ENCODE measurements at regions not wholly inside any gene's neighbourhood (a gene's known extent, or its start where the extent isn't known, plus 50 kb on each side); places are given as distances from the start of the nearest gene placed in this dataset.

- Histone ChIP-seq H4K8ac (ENCODE audit: extremely low read depth, insufficient read depth, low read length) (no peak overlapping the region), H3K14ac (ENCODE audit: insufficient read length) (no peak overlapping the region), H2BK5ac (ENCODE audit: low read depth, low read length) (no peak overlapping the region), H2AFZ (ENCODE audit: low read length) (no peak overlapping the region), H4K5ac (ENCODE audit: insufficient read length, low read depth, low read length) (no peak overlapping the region), H2AK5ac (ENCODE audit: low read depth, low read length) (no peak overlapping the region), H3K36me3 (ENCODE audit: control insufficient read depth in 2 of 4, insufficient read depth in 4 of 4, low read length in 3 of 4) (no peaks in the 10 kb centered on the region), H3K79me2 (ENCODE audit: control insufficient read depth in 1 of 2, insufficient read depth in 2 of 2, low read length in 2 of 2) (no peaks in the 10 kb centered on the region), H2BK15ac (ENCODE audit: low read length) (no peak overlapping the region), H4K91ac (replicated peaks; ENCODE audit: insufficient read length, low read length) (no peak overlapping the region), H2BK20ac (ENCODE audit: low read length) (no peak overlapping the region), H3K9me3 (ENCODE audit: insufficient read depth in 2 of 2, low read depth in 1 of 2, low read length in 1 of 2) (no peaks in the 10 kb centered on the region), H3K9ac (replicated peaks in 1 of 4; ENCODE audit: extremely low read depth in 1 of 4, low read depth in 3 of 4, low read length in 3 of 4) (no peak overlapping the region), H3K4ac (replicated peaks; ENCODE audit: insufficient read length, low read depth, low read length) (no peak overlapping the region), H3K23me2 (ENCODE audit: low read depth, low read length) (no peaks in the 10 kb centered on the region), H3K23ac (ENCODE audit: insufficient read length) (no peak overlapping the region), H2BK120ac (replicated peaks; ENCODE audit: low read depth, low read length) (no peak overlapping the region), H3K4me3 (ENCODE audit: extremely low read depth in 1 of 4, insufficient read depth in 2 of 4, low read depth in 3 of 4, low read length in 4 of 4) (no peak overlapping the region), H3K27me3 (replicated peaks in 1 of 4; ENCODE audit: control insufficient read depth in 3 of 4, extremely low read depth in 1 of 4, insufficient read depth in 3 of 4, low read length in 3 of 4) (no peaks in the 10 kb centered on the region), H3K79me1 (ENCODE audit: low read depth, low read length) (no peaks in the 10 kb centered on the region), H4K20me1 (replicated peaks in 1 of 2; ENCODE audit: control insufficient read depth in 1 of 2, insufficient read depth in 2 of 2, low read length in 2 of 2) (no peaks in the 10 kb centered on the region), H3K18ac (ENCODE audit: extremely low read depth, low read length) (no peak overlapping the region), H2BK12ac (ENCODE audit: low read depth, low read length) (no peak overlapping the region), H3K56ac (replicated peaks; ENCODE audit: insufficient read length, low read depth, low read length) (no peak overlapping the region), H3K4me1 (replicated peaks in 1 of 4; ENCODE audit: control insufficient read depth in 3 of 4, insufficient read depth in 4 of 4, low read length in 3 of 4) (no peaks in the 10 kb centered on the region; a peak in 1 of 7 replicates), H3K4me2 (ENCODE audit: insufficient read depth in 1 of 2, low read depth in 2 of 2, low read length in 2 of 2) (no peak overlapping the region), H3K27ac (ENCODE audit: low read depth, low read length) (no peak overlapping the region)
- CTCF ChIA-PET (ENCODE audit: partially characterized antibody) = interaction anchor here (1.1 kb wide), 1 partner anchor 56 kb away, joined by 3 read pairs; no protein-coding TSS in a partner anchor
- WGBS, 2 experiments (ENCODE audit: extremely low coverage in 1 of 2, insufficient coverage in 1 of 2, insufficient read length in 1 of 2, insufficient replicate concordance in 2 of 2, low coverage in 1 of 2, low lambda C conversion rate in 2 of 2, missing lambda C conversion rate in 1 of 2) = 93% methylated on average over 5 of the region's 5 CpGs; no CpG with 5 or more reads in 1 of the 2 experiments
- FAIRE-seq = no peak
- no peak for DNase-seq (ENCODE audit: low read depth in 1 of 2, low spot score in 2 of 2)
- POLR2A ChIA-PET (ENCODE audit: partially characterized antibody) = no interaction called here
- no peak for TF ChIP-seq SIN3A (conservative IDR thresholded peaks at IDR 0.05 in 1 of 2, IDR thresholded peaks at IDR 0.05 in 1 of 2; ENCODE audit: low read depth in 1 of 2, low read length in 2 of 2)
- no peak for TF ChIP-seq NANOG (IDR thresholded peaks at IDR 0.05; ENCODE audit: insufficient read depth, low read depth, low read length, poor library complexity, severe bottlenecking)
These were observed 62.6 kb upstream of the ATP2B4 start for GRCh38 chr1:203564024-203564423.
